Lower leg skin (tissue), 3 donors: ENCODE measurements at regions not wholly inside any gene's neighbourhood (a gene's known extent, or its start where the extent isn't known, plus 50 kb on each side); places are given as distances from the start of the nearest gene placed in this dataset.

ENCODE experiments used
- POLR2A ChIP-seq, 2 donors: fragments of 450-650 bp; IDR thresholded peaks; one replicate each; pipeline ENCODE4 v1.6.1; 2016 to 2017; ENCODE audit warnings: antibody characterized with exemption in 2 of 2, mild to moderate bottlenecking in 1 of 2, moderate library complexity in 1 of 2
- TF ChIP-seq, protein P1 (sequence below), 3 donors: fragments of 450-650 bp; IDR thresholded peaks; one replicate each; pipeline ENCODE4 v1.5.1; 2016; ENCODE audit warnings: antibody characterized with exemption in 3 of 3, mild to moderate bottlenecking in 3 of 3, moderate library complexity in 2 of 3

- TF ChIP-seq, protein P1, sequence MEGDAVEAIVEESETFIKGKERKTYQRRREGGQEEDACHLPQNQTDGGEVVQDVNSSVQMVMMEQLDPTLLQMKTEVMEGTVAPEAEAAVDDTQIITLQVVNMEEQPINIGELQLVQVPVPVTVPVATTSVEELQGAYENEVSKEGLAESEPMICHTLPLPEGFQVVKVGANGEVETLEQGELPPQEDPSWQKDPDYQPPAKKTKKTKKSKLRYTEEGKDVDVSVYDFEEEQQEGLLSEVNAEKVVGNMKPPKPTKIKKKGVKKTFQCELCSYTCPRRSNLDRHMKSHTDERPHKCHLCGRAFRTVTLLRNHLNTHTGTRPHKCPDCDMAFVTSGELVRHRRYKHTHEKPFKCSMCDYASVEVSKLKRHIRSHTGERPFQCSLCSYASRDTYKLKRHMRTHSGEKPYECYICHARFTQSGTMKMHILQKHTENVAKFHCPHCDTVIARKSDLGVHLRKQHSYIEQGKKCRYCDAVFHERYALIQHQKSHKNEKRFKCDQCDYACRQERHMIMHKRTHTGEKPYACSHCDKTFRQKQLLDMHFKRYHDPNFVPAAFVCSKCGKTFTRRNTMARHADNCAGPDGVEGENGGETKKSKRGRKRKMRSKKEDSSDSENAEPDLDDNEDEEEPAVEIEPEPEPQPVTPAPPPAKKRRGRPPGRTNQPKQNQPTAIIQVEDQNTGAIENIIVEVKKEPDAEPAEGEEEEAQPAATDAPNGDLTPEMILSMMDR (IDR thresholded peaks at IDR 0.05) = no peak
- TF ChIP-seq POLR2A (IDR thresholded peaks at IDR 0.05) = no peak
These were observed 657.9 kb downstream of the EPM2A start for GRCh38 chr6:145077382-145077781.
